T-cell (primary cell): ENCODE measurements at regions not wholly inside any gene's neighbourhood (a gene's known extent, or its start where the extent isn't known, plus 50 kb on each side); places are given as distances from the start of the nearest gene placed in this dataset.

Experiments
- ATAC-seq, 4 experiments: fragments of 200-7000 bp in 3 of 4; fragments of 150-1000 bp in 1 of 4; cut with Tn5 transposase; replicated peaks in 1 of 4; 1 replicate in 3 of 4; 2 replicates in 1 of 4; pipeline ENCODE4 v1.10.0; 2021; ENCODE audit warnings: moderate library complexity in 3 of 4, mild to moderate bottlenecking in 2 of 4, moderate number of reproducible peaks in 1 of 4
- CTCF ChIA-PET, 2 donors: fragments of 300-600 bp; sonication (Branson Sonifier 250); formaldehyde crosslinking; loops; one replicate each; lab custom pipeline; 2022; ENCODE audit warnings: antibody characterized with exemption in 2 of 2; lab: Charles Lee
- POLR2A ChIA-PET, 2 donors: fragments of 300-600 bp; sonication (Branson Sonifier 250); formaldehyde crosslinking; loops; one replicate each; lab custom pipeline; 2022; ENCODE audit warnings: antibody characterized with exemption in 2 of 2; lab: Charles Lee
- DNase-seq, 35 experiments: peaks; one replicate each; pipeline versions ENCODE4 v3.0.0 to v3.0.0-alpha.2; 2013 to 2023
- H3K27ac ChIP-seq: one replicate; pipeline ENCODE4 v1.5.1; 2013; ENCODE audit warnings: low read length
- H3K27me3 ChIP-seq, 2 experiments: replicated peaks in 1 of 2; 1 replicate in 1 of 2; 2 replicates in 1 of 2; pipeline versions ENCODE4 v1.6.1 to v1.7.0; 2013; ENCODE audit warnings: low read length in 1 of 2, mixed read lengths in 1 of 2; ENCODE audit not compliant: control insufficient read depth in 2 of 2, insufficient read depth in 2 of 2; ENCODE audit errors: extremely low read depth in 1 of 2
- H3K36me3 ChIP-seq, 2 donors: 1 replicate in 1 of 2; 2 replicates in 1 of 2; pipeline versions ENCODE4 v1.6.1 to v1.7.0; 2013; ENCODE audit warnings: low read length in 1 of 2; ENCODE audit not compliant: control insufficient read depth in 2 of 2, insufficient read depth in 1 of 2; ENCODE audit errors: extremely low read depth in 1 of 2
- H3K4me1 ChIP-seq, 2 experiments: 1 replicate in 1 of 2; 2 replicates in 1 of 2; pipeline versions ENCODE4 v1.6.1 to v1.7.0; 2013; ENCODE audit warnings: low read length in 2 of 2, mixed read lengths in 1 of 2; ENCODE audit not compliant: insufficient read depth in 2 of 2, control insufficient read depth in 1 of 2; ENCODE audit errors: extremely low read depth in 1 of 2
- H3K4me3 ChIP-seq, 2 donors: 1 replicate in 1 of 2; 2 replicates in 1 of 2; pipeline versions ENCODE4 v1.5.1 to v1.7.0; 2013; ENCODE audit warnings: mild to moderate bottlenecking in 2 of 2, low read length in 1 of 2, moderate library complexity in 1 of 2; ENCODE audit not compliant: control insufficient read depth in 1 of 2; ENCODE audit errors: extremely low read depth in 1 of 2
- H3K9me3 ChIP-seq: 2 replicates; pipeline ENCODE4 v1.7.0; 2013
- H3K27ac Mint-ChIP-seq, 2 donors: one replicate each; pipeline ENCODE4 v1.8.0; 2020 to 2021; ENCODE audit warnings: mild to moderate bottlenecking in 2 of 2, mixed read lengths in 2 of 2
- H3K27me3 Mint-ChIP-seq, 2 donors: one replicate each; pipeline ENCODE4 v1.8.0; 2021 to 2022; ENCODE audit warnings: mixed read lengths in 2 of 2
- H3K36me3 Mint-ChIP-seq: one replicate; pipeline ENCODE4 v1.8.0; 2021; ENCODE audit warnings: mixed read lengths
- H3K4me1 Mint-ChIP-seq, 3 donors: one replicate each; pipeline ENCODE4 v1.8.0; 2020 to 2022; ENCODE audit warnings: mixed read lengths in 3 of 3, mild to moderate bottlenecking in 1 of 3
- H3K4me3 Mint-ChIP-seq, 3 donors: one replicate each; pipeline ENCODE4 v1.8.0; 2020 to 2022; ENCODE audit warnings: mild to moderate bottlenecking in 3 of 3, mixed read lengths in 3 of 3, moderate library complexity in 3 of 3
- H3K9me3 Mint-ChIP-seq, 3 donors: one replicate each; pipeline ENCODE4 v1.8.0; 2020 to 2022; ENCODE audit warnings: mixed read lengths in 3 of 3
- WGBS: methylation state at CpG from one replicate; pipeline ENCODE4 v1.1.5; 2013; ENCODE audit warnings: missing lambda C conversion rate; ENCODE audit not compliant: insufficient coverage; 5-methylcytosine and 5-hydroxymethylcytosine counted together

- no peak overlapping the region for H3K4me3 ChIP-seq
- POLR2A ChIA-PET = no interaction called here
- H3K9me3 Mint-ChIP-seq = peaks cover 0 to 5% (median 0%) of the 10 kb centered on the region in 3 donors
- WGBS = 89% methylated on average over 1 of the region's 3 CpGs
- no peak overlapping the region for H3K27ac ChIP-seq
- H3K4me1 ChIP-seq = no peaks in the 10 kb centered on the region
- no peak overlapping the region for H3K27ac Mint-ChIP-seq
- CTCF ChIA-PET = no interaction called here
- H3K36me3 Mint-ChIP-seq = no peaks in the 10 kb centered on the region
- no peak overlapping the region for H3K4me3 Mint-ChIP-seq
- no peak for DNase-seq
- H3K36me3 ChIP-seq = no peaks in the 10 kb centered on the region
- H3K4me1 Mint-ChIP-seq = no peaks in the 10 kb centered on the region
- ATAC-seq = no peak
- H3K27me3 ChIP-seq = no peaks in the 10 kb centered on the region
- H3K27me3 Mint-ChIP-seq = no peaks in the 10 kb centered on the region
- H3K9me3 ChIP-seq = no peaks in the 10 kb centered on the region
Observed at GRCh38 chr2:16173893-16174692, 233.7 kb downstream of the MYCN start.

GRCh38 chr2:16172324-16173175 is 232.2 kb downstream of the MYCN start:
- DNase-seq (no peak), ATAC-seq (no peak)
- no peaks in the 10 kb centered on the region for H3K36me3 ChIP-seq
- H3K27me3 ChIP-seq = no peaks in the 10 kb centered on the region
- no peaks in the 10 kb centered on the region for H3K4me1 Mint-ChIP-seq
- no peak overlapping the region for H3K4me3 ChIP-seq
- H3K27ac ChIP-seq = no peak overlapping the region
- H3K9me3 Mint-ChIP-seq = peaks cover 0 to 6% (median 0%) of the 10 kb centered on the region in 3 donors
- H3K4me3 Mint-ChIP-seq = no peak overlapping the region
- ChIA-PET CTCF (no interaction called here), POLR2A (no interaction called here)
- H3K9me3 ChIP-seq = no peaks in the 10 kb centered on the region
- H3K36me3 Mint-ChIP-seq = no peaks in the 10 kb centered on the region
- no peaks in the 10 kb centered on the region for H3K4me1 ChIP-seq
- H3K27ac Mint-ChIP-seq = no peak overlapping the region
- no peaks in the 10 kb centered on the region for H3K27me3 Mint-ChIP-seq
- 94% methylated on average over 3 of the region's 8 CpGs for WGBS

- Mint-ChIP-seq H3K4me1 (no peaks in the 10 kb centered on the region), H3K36me3 (no peaks in the 10 kb centered on the region), H3K27me3 (no peaks in the 10 kb centered on the region), H3K9me3 (peaks cover 0 to 6% (median 0%) of the 10 kb centered on the region in 3 donors), H3K27ac (no peak overlapping the region), H3K4me3 (no peak overlapping the region)
- POLR2A ChIA-PET = no interaction called here
- Histone ChIP-seq H3K27ac (no peak overlapping the region), H3K36me3 (no peaks in the 10 kb centered on the region), H3K9me3 (no peaks in the 10 kb centered on the region), H3K4me3 (no peak overlapping the region), H3K27me3 (no peaks in the 10 kb centered on the region), H3K4me1 (no peaks in the 10 kb centered on the region)
- CTCF ChIA-PET = no interaction called here
- no CpG with 5 or more reads among the region's 3 CpGs for whole genome bisulfite sequencing
- no peak for DNase-seq
- ATAC-seq = no peak
Observed at GRCh38 chr2:16171425-16171920, 231.1 kb downstream of the MYCN start.

- Mint-ChIP-seq H3K27ac (no peak overlapping the region), H3K36me3 (no peaks in the 10 kb centered on the region), H3K4me1 (no peaks in the 10 kb centered on the region), H3K27me3 (no peaks in the 10 kb centered on the region), H3K9me3 (peaks cover 0 to 6% (median 0%) of the 10 kb centered on the region in 3 donors), H3K4me3 (no peak overlapping the region)
- ChIA-PET CTCF (interaction anchor here in 1 of 2 donors (0.5 kb wide), 1 partner anchor 20 kb away, joined by 3 read pairs; no protein-coding TSS in a partner anchor), POLR2A (no interaction called here)
- ATAC-seq = no peak
- Histone ChIP-seq H3K36me3 (no peaks in the 10 kb centered on the region), H3K9me3 (no peaks in the 10 kb centered on the region), H3K4me3 (no peak overlapping the region), H3K27me3 (no peaks in the 10 kb centered on the region), H3K27ac (no peak overlapping the region), H3K4me1 (no peaks in the 10 kb centered on the region)
- no peak for DNase-seq
- 93% methylated on average over 5 of the region's 9 CpGs for WGBS
Observed at GRCh38 chr2:16170675-16171424, 230.5 kb downstream of the MYCN start.

- Mint-ChIP-seq H3K4me3 (no peak overlapping the region), H3K27me3 (no peaks in the 10 kb centered on the region), H3K36me3 (no peaks in the 10 kb centered on the region), H3K27ac (no peak overlapping the region), H3K9me3 (peaks cover 0 to 6% (median 0%) of the 10 kb centered on the region in 3 donors), H3K4me1 (no peaks in the 10 kb centered on the region)
- no peaks in the 10 kb centered on the region for H3K9me3 ChIP-seq
- H3K4me3 ChIP-seq = no peak overlapping the region
- no peaks in the 10 kb centered on the region for H3K27me3 ChIP-seq
- no peaks in the 10 kb centered on the region for H3K36me3 ChIP-seq
- no peak for DNase-seq
- CTCF ChIA-PET = interaction anchor here in 1 of 2 donors (0.6 kb wide), 1 partner anchor 55 kb away, joined by 7 read pairs; no protein-coding TSS in a partner anchor
- ATAC-seq = no peak
- WGBS = 100% methylated on average over 1 of the region's 8 CpGs
- H3K27ac ChIP-seq = no peak overlapping the region
- POLR2A ChIA-PET = no interaction called here
- H3K4me1 ChIP-seq = no peaks in the 10 kb centered on the region
Observed at GRCh38 chr2:16169381-16169960, 229.1 kb downstream of the MYCN start.
